AG04450 (cell line): ENCODE measurements at regions not wholly inside any gene's neighbourhood (a gene's known extent, or its start where the extent isn't known, plus 50 kb on each side); places are given as distances from the start of the nearest gene placed in this dataset.

Experiments
- CTCF ChIA-PET: fragments of 300-600, 350-600 bp; formaldehyde crosslinking; extraction: SDS; loops from one replicate; lab custom pipeline; 2022; ENCODE audit warnings: antibody characterized with exemption, inconsistent platforms; lab: Charles Lee
- POLR2A ChIA-PET: fragments of 350-600 bp; formaldehyde crosslinking; extraction: SDS; loops from one replicate; lab custom pipeline; 2021; ENCODE audit warnings: antibody characterized with exemption, inconsistent platforms; lab: Yijun Ruan, JAX
- DNase-seq: peaks from one replicate; pipeline ENCODE4 v3.0.0-alpha.2; 2011; ENCODE audit warnings: low read depth, low spot score
- H3K27ac ChIP-seq: one replicate; pipeline ENCODE4 v1.5.1; 2012; ENCODE audit warnings: low read depth, low read length, control low read depth
- H3K27me3 ChIP-seq: one replicate; pipeline ENCODE4 v1.6.0; 2012; ENCODE audit warnings: low read length; ENCODE audit not compliant: control insufficient read depth, insufficient read depth
- H3K4me3 ChIP-seq: 2 replicates; pipeline ENCODE4 v1.5.1; 2011; ENCODE audit warnings: mild to moderate bottlenecking, low read depth, low read length, control low read depth
- H3K9me3 ChIP-seq: 2 replicates; pipeline ENCODE4 v1.5.1; 2012; ENCODE audit warnings: low read length; ENCODE audit not compliant: control insufficient read depth, insufficient read depth
- CTCF ChIP-seq: IDR thresholded peaks from 2 replicates; pipeline ENCODE4 v1.5.1; 2011; ENCODE audit warnings: low read depth, low read length, control low read depth, inconsistent platforms

- ChIA-PET POLR2A (no interaction called here), CTCF (interaction anchor here (0.5 kb wide), 1 partner anchor 60 kb away, joined by 5 read pairs; no protein-coding TSS in a partner anchor)
- no peak overlapping the region for H3K4me3 ChIP-seq
- TF ChIP-seq CTCF = no peak
- H3K27ac ChIP-seq = no peak overlapping the region
- DNase-seq = no peak
- no peaks in the 10 kb centered on the region for H3K9me3 ChIP-seq
- no peaks in the 10 kb centered on the region for H3K27me3 ChIP-seq
Observed at GRCh38 chr7:18162657-18163056, 135.0 kb upstream of the PRPS1L1 start.

GRCh38 chr7:18163091-18163490, 135.4 kb upstream of the PRPS1L1 start:
- ChIA-PET CTCF (no interaction called here), POLR2A (no interaction called here)
- H3K27ac ChIP-seq = no peak overlapping the region
- H3K27me3 ChIP-seq = no peaks in the 10 kb centered on the region
- no peak for DNase-seq
- no peak overlapping the region for H3K4me3 ChIP-seq
- no peaks in the 10 kb centered on the region for H3K9me3 ChIP-seq
- TF ChIP-seq CTCF = no peak

GRCh38 chr7:18165166-18165565, 137.5 kb upstream of the PRPS1L1 start:
- ChIA-PET POLR2A (no interaction called here), CTCF (no interaction called here)
- no peaks in the 10 kb centered on the region for H3K9me3 ChIP-seq
- H3K27me3 ChIP-seq = no peaks in the 10 kb centered on the region
- DNase-seq = no peak
- H3K4me3 ChIP-seq = no peak overlapping the region
- H3K27ac ChIP-seq = no peak overlapping the region
- no peak for TF ChIP-seq CTCF

DNA sequence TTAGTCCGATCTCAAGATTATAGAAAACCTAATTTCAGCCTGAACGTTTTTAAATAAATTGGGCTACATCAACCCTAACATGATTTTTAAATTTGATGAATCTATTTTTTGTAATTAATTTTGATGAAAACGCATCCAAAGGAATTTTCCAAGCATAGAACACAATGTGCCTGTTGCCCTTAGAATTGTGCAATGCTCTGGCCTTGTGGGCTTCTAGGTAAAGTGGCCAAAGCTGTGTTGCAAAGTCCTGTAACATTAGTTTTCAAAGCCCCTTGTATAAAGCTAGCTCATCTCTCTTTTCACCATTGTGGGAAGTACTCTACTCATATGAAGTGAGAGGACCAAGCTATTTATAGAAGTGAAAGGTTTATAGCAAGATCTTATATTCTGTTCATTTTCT, 138.4 kb upstream of the PRPS1L1 start:
- CTCF ChIA-PET = interaction anchor here (1.5 kb wide), 1 partner anchor 396 kb away, joined by 7 read pairs; no protein-coding TSS in a partner anchor
- POLR2A ChIA-PET = no interaction called here

GRCh38 chr7:18167815-18168214, 140.2 kb upstream of the PRPS1L1 start:
- ChIA-PET POLR2A (no interaction called here), CTCF (no interaction called here)
- Histone ChIP-seq H3K9me3 (no peaks in the 10 kb centered on the region), H3K27me3 (no peaks in the 10 kb centered on the region), H3K27ac (no peak overlapping the region), H3K4me3 (no peak overlapping the region)
- DNase-seq = no peak
- TF ChIP-seq CTCF = no peak

More for the DNA sequence above, 138.4 kb upstream of the PRPS1L1 start:
- DNase-seq = no peak
- no peak overlapping the region for H3K4me3 ChIP-seq
- H3K27me3 ChIP-seq = no peaks in the 10 kb centered on the region
- no peaks in the 10 kb centered on the region for H3K9me3 ChIP-seq
- TF ChIP-seq CTCF = no peak
- H3K27ac ChIP-seq = no peak overlapping the region
